ENCODE measurements at regions not wholly inside any gene's neighbourhood (a gene's known extent, or its start where the extent isn't known, plus 50 kb on each side); places are given as distances from the start of the nearest gene placed in this dataset.

DNA sequence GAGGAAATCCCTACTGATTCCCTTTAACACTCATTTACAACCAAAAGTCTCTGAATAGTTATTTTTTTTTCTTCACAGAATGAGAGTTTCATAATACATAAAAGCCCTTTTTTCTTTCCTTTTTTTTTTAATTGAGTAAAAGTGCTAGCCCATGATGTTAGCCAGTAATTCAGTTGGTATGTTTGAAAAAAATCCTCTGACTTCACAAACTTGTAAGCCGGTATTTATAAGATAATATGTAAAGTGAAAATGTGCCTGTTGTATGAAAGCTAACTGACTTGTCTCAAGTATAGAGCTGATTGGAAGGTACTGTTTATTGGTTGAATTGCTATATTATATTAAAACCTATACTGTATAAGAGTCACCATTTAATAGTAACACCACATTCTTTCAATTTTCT lies 70.2 kb upstream of the NEIL3 start:
- TF ChIP-seq CTCF (IDR thresholded peaks at IDR 0.05) = no peak
- no peak for TF ChIP-seq EP300 (IDR thresholded peaks at IDR 0.05)
- TF ChIP-seq POLR2A (IDR thresholded peaks at IDR 0.05) = no peak

Measured in suprapubic skin (tissue), 3 donors.